Psoas muscle (tissue), 7 donors: ENCODE measurements at regions not wholly inside any gene's neighbourhood (a gene's known extent, or its start where the extent isn't known, plus 50 kb on each side); places are given as distances from the start of the nearest gene placed in this dataset.

Experiments used
- ATAC-seq, 4 donors: fragments of 200-7000 bp; cut with Tn5 transposase; one replicate each; pipeline ENCODE4 v1.9.1; 2020; ENCODE audit warnings: moderate library complexity in 3 of 4, mild to moderate bottlenecking in 2 of 4
- DNase-seq, 2 donors: peaks; one replicate each; pipeline ENCODE4 v3.0.0-alpha.2; 2020
- H3K27ac ChIP-seq: fragments of 200-600 bp; one replicate; pipeline ENCODE4 v1.8.0; 2022
- H3K27me3 ChIP-seq, 3 donors: fragments of 200-600 bp in 1 of 3; one replicate each; pipeline versions ENCODE4 v1.6.1 to v1.8.0; 2013 to 2022; ENCODE audit warnings: low read length in 2 of 3, mild to moderate bottlenecking in 2 of 3, moderate library complexity in 1 of 3; ENCODE audit not compliant: insufficient read depth in 3 of 3
- H3K36me3 ChIP-seq, 2 donors: fragments of 200-600 bp in 1 of 2; one replicate each; pipeline versions ENCODE4 v1.6.1 to v1.8.0; 2013 to 2022; ENCODE audit warnings: low read depth in 1 of 2, mild to moderate bottlenecking in 1 of 2, moderate library complexity in 1 of 2; ENCODE audit not compliant: insufficient read depth in 1 of 2
- H3K4me1 ChIP-seq: fragments of 200-600 bp; one replicate; pipeline ENCODE4 v1.8.0; 2022
- H3K4me3 ChIP-seq: fragments of 200-600 bp; one replicate; pipeline ENCODE4 v1.8.0; 2022; ENCODE audit warnings: mild to moderate bottlenecking
- H3K9me3 ChIP-seq: fragments of 200-600 bp; one replicate; pipeline ENCODE4 v1.8.0; 2022
- WGBS, 3 donors: extraction: QIAGEN DNeasy Blood & Tissue Kit; methylation state at CpG; one replicate each; pipeline versions ENCODE4 v1.1.6 to v1.1.7; 2013; 5-methylcytosine and 5-hydroxymethylcytosine counted together
- intact Hi-C, 2 donors: fragments of 100-400 bp; cut with DNase I; formaldehyde crosslinking; loops; one replicate each; pipeline versions ENCODE4 v1.11.0 to v1.14.2; 2022
- TF ChIP-seq, protein P1 (sequence below): fragments of 200-600 bp; IDR thresholded peaks from one replicate; pipeline ENCODE4 v1.8.0; 2022; ENCODE audit warnings: antibody characterized with exemption
- donor health status: healthy with polysubstance abuse.
- donor health status: DM: no; HTN: no; CAD: no; lungs with moderate emphysema.
- donor health status: Bipolar disorder and iron deficiency.
- donor health status: healthy.
- donor health status: DM: yes; HTN: yes; CAD: no.
- donor health status: DM: no; HTN: no; CAD: no.
- donor health status: DM: yes; HTN: yes; CAD: no.

DNA sequence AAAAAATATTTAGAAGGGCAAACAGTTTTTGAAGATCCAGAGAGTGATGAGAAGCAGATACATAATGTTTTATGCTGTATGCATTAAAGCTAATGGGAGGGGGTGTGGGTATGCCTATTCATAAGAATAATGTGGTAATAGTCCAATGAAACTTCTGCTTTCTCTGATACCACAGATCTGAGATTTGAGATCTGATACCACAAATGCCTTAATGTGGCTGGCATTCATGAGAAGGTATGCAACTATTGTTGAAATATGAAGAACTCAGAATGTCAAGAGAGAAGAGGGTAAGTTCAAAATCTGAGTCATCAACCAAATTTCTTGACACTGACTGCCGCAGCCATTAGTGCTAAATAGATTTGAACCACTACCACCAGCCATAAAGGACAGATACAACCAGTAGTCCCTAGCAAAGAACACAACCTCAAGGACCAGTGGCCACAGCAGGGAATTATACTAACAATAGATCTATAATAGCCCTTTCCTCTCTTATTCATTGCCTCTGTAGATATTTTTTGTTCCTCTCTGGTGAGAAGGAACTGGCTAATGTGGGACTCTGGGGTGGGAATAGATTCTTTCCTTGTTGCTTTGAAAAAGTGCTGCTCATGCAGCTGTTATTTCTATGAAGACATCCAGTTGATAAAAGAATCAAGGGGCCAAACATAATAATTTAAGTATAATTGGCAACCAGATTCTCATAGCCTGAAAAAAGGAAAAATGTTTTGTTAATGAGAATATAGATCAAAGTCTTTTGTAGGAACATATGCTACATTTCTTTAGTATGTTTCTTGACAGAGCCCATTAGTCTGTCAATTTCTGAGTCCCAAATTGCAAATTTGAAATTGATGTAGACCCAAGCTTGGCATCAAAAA, 256.5 kb upstream of the ZNF608 start:
- ATAC-seq (no peak), DNase-seq (no peak)
- intact Hi-C loops, result no loop called here
- Histone ChIP-seq H3K9me3 (no peaks in the 10 kb centered on the region), H3K27ac (no peak overlapping the region), H3K4me1 (no peaks in the 10 kb centered on the region), H3K27me3 (no peaks in the 10 kb centered on the region), H3K36me3 (no peaks in the 10 kb centered on the region), H3K4me3 (no peak overlapping the region)
- 93 to 96% (median 95%) methylated on average over 1 of the region's 1 CpG for WGBS, 3 donors
- TF ChIP-seq, protein P1, sequence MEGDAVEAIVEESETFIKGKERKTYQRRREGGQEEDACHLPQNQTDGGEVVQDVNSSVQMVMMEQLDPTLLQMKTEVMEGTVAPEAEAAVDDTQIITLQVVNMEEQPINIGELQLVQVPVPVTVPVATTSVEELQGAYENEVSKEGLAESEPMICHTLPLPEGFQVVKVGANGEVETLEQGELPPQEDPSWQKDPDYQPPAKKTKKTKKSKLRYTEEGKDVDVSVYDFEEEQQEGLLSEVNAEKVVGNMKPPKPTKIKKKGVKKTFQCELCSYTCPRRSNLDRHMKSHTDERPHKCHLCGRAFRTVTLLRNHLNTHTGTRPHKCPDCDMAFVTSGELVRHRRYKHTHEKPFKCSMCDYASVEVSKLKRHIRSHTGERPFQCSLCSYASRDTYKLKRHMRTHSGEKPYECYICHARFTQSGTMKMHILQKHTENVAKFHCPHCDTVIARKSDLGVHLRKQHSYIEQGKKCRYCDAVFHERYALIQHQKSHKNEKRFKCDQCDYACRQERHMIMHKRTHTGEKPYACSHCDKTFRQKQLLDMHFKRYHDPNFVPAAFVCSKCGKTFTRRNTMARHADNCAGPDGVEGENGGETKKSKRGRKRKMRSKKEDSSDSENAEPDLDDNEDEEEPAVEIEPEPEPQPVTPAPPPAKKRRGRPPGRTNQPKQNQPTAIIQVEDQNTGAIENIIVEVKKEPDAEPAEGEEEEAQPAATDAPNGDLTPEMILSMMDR, result no peak

- Histone ChIP-seq H3K4me1 (no peaks in the 10 kb centered on the region), H3K27me3 (no peaks in the 10 kb centered on the region), H3K9me3 (no peaks in the 10 kb centered on the region), H3K4me3 (no peak overlapping the region), H3K36me3 (no peaks in the 10 kb centered on the region), H3K27ac (no peak overlapping the region)
- WGBS, 3 donors, result 90 to 93% (median 91%) methylated on average over 5 of the region's 5 CpGs
- TF ChIP-seq, protein P1, result no peak
- intact Hi-C loops, result no loop called here
- ATAC-seq, result no peak
- no peak for DNase-seq
Measured at GRCh38 chr5:125004009-125004408, 257.6 kb upstream of the ZNF608 start.

GRCh38 chr5:125005266-125005665, 258.8 kb upstream of the ZNF608 start:
- Histone ChIP-seq H3K36me3 (no peaks in the 10 kb centered on the region), H3K4me3 (no peak overlapping the region), H3K9me3 (no peaks in the 10 kb centered on the region), H3K27me3 (no peaks in the 10 kb centered on the region), H3K27ac (no peak overlapping the region), H3K4me1 (no peaks in the 10 kb centered on the region)
- ATAC-seq, result no peak
- intact Hi-C loops, result no loop called here
- 49 to 73% (median 63%) methylated on average over 4 of the region's 4 CpGs for WGBS, 3 donors
- DNase-seq, result no peak
- TF ChIP-seq, protein P1, result no peak

DNA sequence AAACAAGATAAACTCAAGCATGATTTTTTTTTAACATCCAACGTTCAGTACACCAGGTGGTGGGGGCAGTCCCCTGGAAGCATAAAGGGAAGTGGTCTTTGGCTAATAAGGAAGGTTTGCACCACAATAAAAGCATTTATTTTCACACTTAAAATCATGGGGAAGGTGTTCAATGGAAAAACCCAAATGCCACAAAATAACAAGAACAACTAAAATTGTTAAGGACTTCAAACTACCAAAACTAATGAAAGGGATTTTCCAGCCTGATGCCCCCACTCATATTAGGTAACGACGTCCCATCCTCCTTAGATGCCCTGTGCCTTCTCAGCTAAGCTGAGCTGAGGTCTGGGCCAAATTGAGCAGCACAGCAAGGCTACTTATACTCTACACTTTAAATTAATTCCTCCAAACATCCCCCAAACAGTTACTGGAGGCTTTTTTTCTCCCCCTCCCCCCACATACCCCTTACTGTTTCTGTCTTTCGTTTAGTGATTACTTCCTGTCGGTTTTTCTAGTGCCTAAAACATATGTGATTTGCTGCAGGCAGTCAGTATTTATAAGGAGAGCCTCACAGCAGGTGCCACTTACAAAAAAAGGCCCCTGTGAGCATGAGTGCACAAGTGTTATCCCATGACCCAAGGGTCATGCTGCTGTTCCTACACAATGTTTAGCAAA, 259.7 kb upstream of the ZNF608 start:
- Histone ChIP-seq H3K9me3 (no peaks in the 10 kb centered on the region), H3K4me3 (no peak overlapping the region), H3K27ac (no peak overlapping the region), H3K4me1 (no peaks in the 10 kb centered on the region), H3K27me3 (no peaks in the 10 kb centered on the region), H3K36me3 (no peaks in the 10 kb centered on the region)
- 53 to 67% (median 57%) methylated on average over 5 of the region's 5 CpGs for WGBS, 3 donors
- TF ChIP-seq, protein P1, result no peak
- intact Hi-C loops, result no loop called here
- DNase-seq, result no peak
- no peak for ATAC-seq
